Lung (tissue), 11 donors: ENCODE measurements at regions not wholly inside any gene's neighbourhood (a gene's known extent, or its start where the extent isn't known, plus 50 kb on each side); places are given as distances from the start of the nearest gene placed in this dataset.
"Not testable (repeated sequence)": the region's sequence is repeated elsewhere in the genome, so short reads cannot be mapped to it uniquely, and the experiment has no call there.

Experiments used
- ATAC-seq: fragments of 200-7000 bp; cut with Tn5 transposase; one replicate; pipeline ENCODE4 v1.9.1; 2020; ENCODE audit warnings: moderate number of reproducible peaks; ENCODE audit not compliant: insufficient read depth, low FRiP score
- DNase-seq, 3 donors: peaks; one replicate each; pipeline ENCODE4 v3.0.0-alpha.2; 2013 to 2017
- H3K27ac ChIP-seq, 2 donors: one replicate each; pipeline ENCODE4 v1.5.1; 2013; ENCODE audit warnings: mild to moderate bottlenecking in 2 of 2, moderate library complexity in 2 of 2, control low read depth in 1 of 2, inconsistent platforms in 1 of 2, low read depth in 1 of 2, low read length in 1 of 2
- H3K27me3 ChIP-seq, 3 donors: one replicate each; pipeline ENCODE4 v1.5.1; 2013; ENCODE audit warnings: low read length in 2 of 3; ENCODE audit not compliant: control insufficient read depth in 3 of 3, insufficient read depth in 3 of 3
- H3K36me3 ChIP-seq, 4 donors: one replicate each; pipeline ENCODE4 v1.5.1; 2013; ENCODE audit warnings: low read length in 4 of 4, mild to moderate bottlenecking in 1 of 4, moderate library complexity in 1 of 4; ENCODE audit not compliant: control insufficient read depth in 4 of 4, insufficient read depth in 4 of 4
- H3K4me1 ChIP-seq, 5 donors: one replicate each; pipeline ENCODE4 v1.5.1; 2013; ENCODE audit warnings: low read length in 5 of 5, mild to moderate bottlenecking in 2 of 5, moderate library complexity in 1 of 5; ENCODE audit not compliant: control insufficient read depth in 5 of 5, insufficient read depth in 5 of 5
- H3K4me3 ChIP-seq: one replicate; pipeline ENCODE4 v1.5.1; 2013; ENCODE audit warnings: mild to moderate bottlenecking, control low read depth, moderate library complexity
- H3K9ac ChIP-seq, 2 donors: one replicate each; pipeline ENCODE4 v1.5.1; 2013; ENCODE audit warnings: low read length in 2 of 2, control low read depth in 1 of 2; ENCODE audit not compliant: insufficient read depth in 1 of 2
- H3K9me3 ChIP-seq, 4 donors: one replicate each; pipeline ENCODE4 v1.5.1; 2013; ENCODE audit warnings: low read length in 3 of 4, mild to moderate bottlenecking in 1 of 4, moderate library complexity in 1 of 4; ENCODE audit not compliant: control insufficient read depth in 4 of 4, insufficient read depth in 3 of 4
- WGBS, 2 donors: extraction: QIAGEN DNeasy Blood & Tissue Kit; methylation state at CpG; one replicate each; pipeline ENCODE4 v1.1.7; 2013; 5-methylcytosine and 5-hydroxymethylcytosine counted together
- TF ChIP-seq, protein P1 (sequence below): IDR thresholded peaks from 2 replicates; pipeline ENCODE4 v1.5.1; 2012; ENCODE audit warnings: mild to moderate bottlenecking; ENCODE audit errors: control extremely low read depth, extremely low read depth
- donor health status: control.
- donor health status: control.
- donor health status: Bipolar disorder and iron deficiency.
- donor health status: healthy.
- donor health status: DM: yes; HTN: yes; CAD: no.

DNA sequence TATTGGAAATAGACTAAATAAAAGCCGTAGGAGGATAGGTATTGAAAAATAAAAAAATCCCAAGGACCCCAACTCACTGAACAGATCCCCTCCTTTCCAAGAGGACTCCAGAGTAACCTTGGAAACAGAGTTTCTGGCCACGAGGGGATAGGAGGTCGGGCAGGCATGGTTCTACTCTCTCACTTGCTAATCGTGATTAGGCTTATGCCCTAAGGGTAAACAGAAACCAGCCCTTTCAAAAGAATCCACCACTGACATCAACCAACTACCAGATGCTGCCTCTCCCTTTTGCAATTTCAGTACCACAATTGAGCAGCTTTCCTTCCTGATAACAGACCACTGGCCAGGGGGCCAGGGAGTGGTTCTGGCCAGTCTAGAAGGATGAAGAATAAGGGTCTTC is 477.8 kb downstream of the EIPR1 start:
- TF ChIP-seq, protein P1, sequence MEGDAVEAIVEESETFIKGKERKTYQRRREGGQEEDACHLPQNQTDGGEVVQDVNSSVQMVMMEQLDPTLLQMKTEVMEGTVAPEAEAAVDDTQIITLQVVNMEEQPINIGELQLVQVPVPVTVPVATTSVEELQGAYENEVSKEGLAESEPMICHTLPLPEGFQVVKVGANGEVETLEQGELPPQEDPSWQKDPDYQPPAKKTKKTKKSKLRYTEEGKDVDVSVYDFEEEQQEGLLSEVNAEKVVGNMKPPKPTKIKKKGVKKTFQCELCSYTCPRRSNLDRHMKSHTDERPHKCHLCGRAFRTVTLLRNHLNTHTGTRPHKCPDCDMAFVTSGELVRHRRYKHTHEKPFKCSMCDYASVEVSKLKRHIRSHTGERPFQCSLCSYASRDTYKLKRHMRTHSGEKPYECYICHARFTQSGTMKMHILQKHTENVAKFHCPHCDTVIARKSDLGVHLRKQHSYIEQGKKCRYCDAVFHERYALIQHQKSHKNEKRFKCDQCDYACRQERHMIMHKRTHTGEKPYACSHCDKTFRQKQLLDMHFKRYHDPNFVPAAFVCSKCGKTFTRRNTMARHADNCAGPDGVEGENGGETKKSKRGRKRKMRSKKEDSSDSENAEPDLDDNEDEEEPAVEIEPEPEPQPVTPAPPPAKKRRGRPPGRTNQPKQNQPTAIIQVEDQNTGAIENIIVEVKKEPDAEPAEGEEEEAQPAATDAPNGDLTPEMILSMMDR: no peak
- WGBS, 2 donors: 54 to 73% methylated on average over 4 of the region's 4 CpGs
- Histone ChIP-seq H3K27ac (no peak overlapping the region), H3K36me3 (no peaks in the 10 kb centered on the region), H3K4me3 (no peak overlapping the region), H3K9ac (no peak overlapping the region), H3K4me1 (no peaks in the 10 kb centered on the region), H3K9me3 (peaks cover 0 to 3% (median 0%) of the 10 kb centered on the region in 4 donors), H3K27me3 (no peaks in the 10 kb centered on the region)
- no peak for ATAC-seq
- DNase-seq: no peak

DNA sequence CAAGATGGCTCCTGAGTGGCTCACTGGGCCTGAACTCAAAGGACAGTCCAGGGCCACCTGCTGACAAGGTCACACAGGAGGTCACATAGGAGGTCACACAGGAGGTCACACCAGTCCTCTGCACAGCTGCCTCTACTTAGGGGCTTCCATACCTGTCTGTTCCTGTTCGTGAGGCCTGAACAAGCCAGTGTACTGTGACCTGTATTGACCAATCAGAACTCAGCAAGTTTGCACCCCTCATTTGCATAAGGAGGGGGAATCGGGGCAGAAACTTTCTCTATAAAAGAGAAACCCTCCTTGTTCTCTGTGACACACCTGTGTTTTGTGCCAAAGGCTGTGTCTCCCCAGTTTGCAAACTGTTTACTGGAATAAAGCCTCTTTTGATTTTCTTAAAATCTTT is 478.9 kb downstream of the EIPR1 start:
- no peak for DNase-seq
- Histone ChIP-seq H3K9ac (no peak overlapping the region), H3K4me3 (no peak overlapping the region), H3K9me3 (peaks cover 0 to 3% (median 0%) of the 10 kb centered on the region in 4 donors), H3K27ac (no peak overlapping the region), H3K4me1 (no peaks in the 10 kb centered on the region), H3K27me3 (no peaks in the 10 kb centered on the region), H3K36me3 (no peaks in the 10 kb centered on the region)
- TF ChIP-seq, protein P1: no peak
- WGBS, 2 donors: 90 to 92% methylated on average over 2 of the region's 2 CpGs
- ATAC-seq: no peak

DNA sequence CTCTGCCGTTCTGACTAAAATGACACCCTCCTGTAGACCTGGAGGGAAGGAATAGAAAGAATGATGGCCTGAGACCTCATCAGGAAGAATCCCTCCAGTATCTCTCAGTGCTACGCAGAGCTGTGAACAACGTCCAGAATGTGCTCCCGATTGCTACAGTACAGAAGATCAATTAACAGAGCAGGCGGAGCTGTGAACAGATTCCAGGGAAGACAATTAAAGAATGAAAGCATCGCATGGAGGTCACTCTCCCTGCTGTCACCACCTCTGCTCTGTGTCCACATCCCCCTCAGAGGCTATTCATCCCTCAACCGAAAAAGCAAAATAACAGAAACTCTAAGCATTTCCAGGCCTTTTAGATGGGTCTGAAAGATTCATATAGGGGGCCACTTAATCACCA is 481.0 kb downstream of the EIPR1 start:
- Histone ChIP-seq H3K36me3 (no peaks in the 10 kb centered on the region), H3K27me3 (no peaks in the 10 kb centered on the region), H3K4me3 (no peak overlapping the region), H3K4me1 (no peaks in the 10 kb centered on the region), H3K9me3 (peaks cover 0 to 3% (median 0%) of the 10 kb centered on the region in 4 donors), H3K27ac (no peak overlapping the region), H3K9ac (no peak overlapping the region)
- TF ChIP-seq, protein P1: no peak
- ATAC-seq: no peak
- DNase-seq: no peak
- 82 to 92% methylated on average over 7 of the region's 7 CpGs for WGBS, 2 donors

DNA sequence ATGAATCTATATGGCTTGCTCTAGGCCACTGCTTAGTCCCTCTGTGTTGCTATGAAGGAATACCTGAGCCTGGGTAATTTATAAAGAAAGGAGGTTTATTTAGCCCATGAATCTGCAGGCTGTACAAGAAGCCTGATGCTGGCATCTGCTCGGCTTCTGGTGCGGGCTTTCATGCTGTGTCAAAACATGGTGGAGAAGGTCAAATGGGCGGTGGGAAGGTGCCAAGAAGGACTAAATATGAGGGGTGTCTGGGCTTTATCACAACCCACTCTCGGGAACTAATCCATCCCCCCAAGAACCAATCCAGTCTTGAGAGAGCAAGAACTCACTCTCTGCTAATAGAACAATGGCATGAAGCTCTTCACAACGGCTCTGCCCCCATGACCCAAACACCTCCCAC is 481.6 kb downstream of the EIPR1 start:
- H3K36me3 ChIP-seq: no peaks in the 10 kb centered on the region
- no peaks in the 10 kb centered on the region for H3K4me1 ChIP-seq
- H3K9me3 ChIP-seq: peaks cover 0 to 3% (median 0%) of the 10 kb centered on the region in 4 donors
- no peak overlapping the region for H3K4me3 ChIP-seq
- H3K27ac ChIP-seq: no peak overlapping the region
- DNase-seq (no peak), ATAC-seq (no peak)
- no peak overlapping the region for H3K9ac ChIP-seq
- no peaks in the 10 kb centered on the region for H3K27me3 ChIP-seq
- TF ChIP-seq, protein P1: no peak
- 87 to 89% methylated on average over 5 of the region's 5 CpGs for WGBS, 2 donors

DNA sequence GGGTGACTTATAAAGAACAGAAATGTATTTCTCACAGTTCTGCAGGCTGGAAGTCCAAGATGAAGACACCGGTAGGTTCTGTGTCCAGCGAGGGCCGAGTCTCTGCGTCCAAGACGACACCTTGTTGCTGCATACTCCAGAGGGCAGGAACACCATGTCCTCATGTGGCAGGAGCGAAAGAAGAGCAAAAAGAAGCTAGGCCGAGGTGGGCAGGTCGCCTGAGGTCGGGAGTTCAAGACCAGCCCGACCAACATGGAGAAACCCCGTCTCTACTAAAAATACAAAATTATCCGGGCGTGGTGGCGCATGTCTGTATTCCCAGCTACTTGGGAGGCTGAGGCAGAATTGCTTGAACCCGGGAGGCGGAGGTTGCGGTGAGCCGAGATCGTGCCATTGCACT is 483.6 kb downstream of the EIPR1 start:
- H3K9ac ChIP-seq, DNase-seq, ATAC-seq, H3K27ac ChIP-seq, H3K27me3 ChIP-seq, H3K4me3 ChIP-seq, H3K36me3 ChIP-seq, H3K4me1 ChIP-seq, H3K9me3 ChIP-seq: not testable (repeated sequence)
- 88 to 89% methylated on average over 19 of the region's 19 CpGs for WGBS, 2 donors
